Neural cell (in vitro differentiated cells): ENCODE measurements at regions not wholly inside any gene's neighbourhood (a gene's known extent, or its start where the extent isn't known, plus 50 kb on each side); places are given as distances from the start of the nearest gene placed in this dataset.
"Not testable (repeated sequence)": the region's sequence is repeated elsewhere in the genome, so short reads cannot be mapped to it uniquely, and the experiment has no call there.

Experiments
- H2AFZ ChIP-seq: fragments of 200-600, 300-800 bp; sonication (generic), shearing (Covaris generic); 2 replicates; pipeline ENCODE4 v1.6.0; 2014; ENCODE audit warnings: low read depth, mild to moderate bottlenecking, antibody characterized with exemption, low read length, moderate library complexity
- H3F3A ChIP-seq: fragments of 200-600 bp; shearing (Covaris generic); 2 replicates; pipeline ENCODE4 v1.6.1; 2016; ENCODE audit warnings: mild to moderate bottlenecking, moderate library complexity, mixed read lengths, antibody characterized with exemption, low read length; ENCODE audit not compliant: insufficient read depth, poor library complexity, severe bottlenecking
- H3K27ac ChIP-seq: fragments of 200-600, 300-800 bp; sonication (generic), shearing (Covaris generic); 2 replicates; pipeline ENCODE4 v1.5.1; 2014; ENCODE audit warnings: mild to moderate bottlenecking, low read length, moderate library complexity
- H3K27me3 ChIP-seq: fragments of 300-800, 200-600 bp; sonication (generic), shearing (Covaris generic); 2 replicates; pipeline ENCODE4 v1.6.0; 2014; ENCODE audit warnings: mild to moderate bottlenecking, low read depth, low read length, moderate library complexity; ENCODE audit not compliant: insufficient read depth
- H3K36me3 ChIP-seq: fragments of 300-800, 200-600 bp; sonication (generic), shearing (Covaris generic); 2 replicates; pipeline ENCODE4 v1.5.1; 2014; ENCODE audit warnings: mild to moderate bottlenecking, antibody characterized with exemption, low read length, moderate library complexity; ENCODE audit not compliant: insufficient read depth
- H3K4me2 ChIP-seq: fragments of 300-800, 200-600 bp; sonication (generic), shearing (Covaris generic); 2 replicates; pipeline ENCODE4 v1.6.0; 2014; ENCODE audit warnings: mild to moderate bottlenecking, low read length
- H3K4me3 ChIP-seq: fragments of 300-800, 200-600 bp; sonication (generic), shearing (Covaris generic); 2 replicates; pipeline ENCODE4 v1.5.1; 2014; ENCODE audit warnings: mild to moderate bottlenecking, low read length, moderate library complexity
- H3K79me2 ChIP-seq: fragments of 200-600 bp; shearing (Covaris generic); replicated peaks from 2 replicates; pipeline ENCODE4 v1.6.0; 2014; ENCODE audit warnings: mild to moderate bottlenecking, low read length, moderate library complexity; ENCODE audit not compliant: insufficient read depth
- H3K9ac ChIP-seq: fragments of 300-800, 200-600 bp; sonication (generic), shearing (Covaris generic); 2 replicates; pipeline ENCODE4 v1.6.1; 2016; ENCODE audit warnings: mild to moderate bottlenecking, low read length, mixed read lengths
- H3K9me2 ChIP-seq: fragments of 200-600 bp; shearing (Covaris generic); 2 replicates; pipeline ENCODE4 v1.6.1; 2016; ENCODE audit warnings: mild to moderate bottlenecking, low read length, mixed read lengths; ENCODE audit not compliant: insufficient read depth
- H3K9me3 ChIP-seq: fragments of 200-600, 300-800 bp; sonication (generic), shearing (Covaris generic); 2 replicates; pipeline ENCODE4 v1.6.1; 2016; ENCODE audit warnings: mild to moderate bottlenecking, mixed run types, low read length, moderate library complexity, mixed read lengths
- H4K20me1 ChIP-seq: fragments of 200-600 bp; shearing (Covaris generic); 2 replicates; pipeline ENCODE4 v1.6.1; 2016; ENCODE audit warnings: mild to moderate bottlenecking, mixed run types; ENCODE audit not compliant: insufficient read depth
- EP300 ChIP-seq: fragments of 450-650 bp; conservative IDR thresholded peaks from 2 replicates; pipeline ENCODE4 v1.6.1; 2014; ENCODE audit warnings: antibody characterized with exemption, mild to moderate bottlenecking, moderate library complexity; ENCODE audit not compliant: poor library complexity, severe bottlenecking
- EZH2 ChIP-seq: fragments of 200-600, 300-800 bp; shearing (Covaris generic), sonication (generic); IDR thresholded peaks from 2 replicates; pipeline ENCODE4 v1.6.1; 2014; ENCODE audit warnings: antibody characterized with exemption, low read length, borderline replicate concordance, mild to moderate bottlenecking; ENCODE audit not compliant: insufficient read depth, poor library complexity, severe bottlenecking
- MXI1 ChIP-seq: fragments of 450-650 bp; conservative IDR thresholded peaks from 2 replicates; pipeline ENCODE4 v1.6.1; 2014; ENCODE audit warnings: antibody characterized with exemption, mild to moderate bottlenecking; ENCODE audit not compliant: poor library complexity, severe bottlenecking
- POLR2AphosphoS5 ChIP-seq: IDR thresholded peaks from 2 replicates; pipeline ENCODE4 v1.6.1; 2012
- RAD21 ChIP-seq: fragments of 450-650 bp; conservative IDR thresholded peaks from 2 replicates; pipeline ENCODE4 v1.6.1; 2014; ENCODE audit warnings: antibody characterized with exemption, mild to moderate bottlenecking, moderate library complexity
- TAF1 ChIP-seq: IDR thresholded peaks from 2 replicates; pipeline ENCODE4 v1.6.1; 2012; ENCODE audit warnings: low read depth
- TF ChIP-seq, protein P1 (sequence below): IDR thresholded peaks from 2 replicates; pipeline ENCODE4 v1.6.1; 2012; ENCODE audit warnings: borderline replicate concordance

DNA sequence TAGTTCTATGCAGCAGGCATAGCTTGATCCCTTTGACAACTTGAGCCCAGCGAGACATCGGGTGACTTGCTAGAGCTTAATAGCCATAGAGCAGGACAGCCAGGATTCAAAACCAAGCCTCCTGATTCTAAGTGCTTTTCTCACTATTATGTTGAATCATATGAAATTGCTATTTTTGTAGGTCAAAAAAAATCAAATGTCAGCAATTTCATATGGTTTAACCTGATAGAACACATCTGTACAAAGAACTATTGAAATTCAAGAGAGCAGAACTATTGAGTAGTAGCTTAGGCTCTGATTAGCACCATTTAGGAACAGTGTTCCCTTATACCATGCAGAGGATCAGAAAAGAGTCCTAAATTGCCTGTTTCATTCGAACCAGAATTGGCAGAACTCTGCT lies 132.0 kb downstream of the EMP1 start:
- H4K20me1 ChIP-seq: no peaks in the 10 kb centered on the region
- no peak for TF ChIP-seq TAF1
- TF ChIP-seq EP300: no peak
- H3K9me2 ChIP-seq: no peaks in the 10 kb centered on the region
- H3K27ac ChIP-seq: no peak overlapping the region
- H3F3A ChIP-seq: no peaks in the 10 kb centered on the region
- H3K9ac ChIP-seq: no peak overlapping the region
- H3K79me2 ChIP-seq: no peaks in the 10 kb centered on the region
- H3K36me3 ChIP-seq: no peaks in the 10 kb centered on the region
- H3K9me3 ChIP-seq: no peaks in the 10 kb centered on the region
- no peak overlapping the region for H3K4me3 ChIP-seq
- H3K27me3 ChIP-seq: no peaks in the 10 kb centered on the region
- no peak overlapping the region for H3K4me2 ChIP-seq
- H2AFZ ChIP-seq: no peak overlapping the region

DNA sequence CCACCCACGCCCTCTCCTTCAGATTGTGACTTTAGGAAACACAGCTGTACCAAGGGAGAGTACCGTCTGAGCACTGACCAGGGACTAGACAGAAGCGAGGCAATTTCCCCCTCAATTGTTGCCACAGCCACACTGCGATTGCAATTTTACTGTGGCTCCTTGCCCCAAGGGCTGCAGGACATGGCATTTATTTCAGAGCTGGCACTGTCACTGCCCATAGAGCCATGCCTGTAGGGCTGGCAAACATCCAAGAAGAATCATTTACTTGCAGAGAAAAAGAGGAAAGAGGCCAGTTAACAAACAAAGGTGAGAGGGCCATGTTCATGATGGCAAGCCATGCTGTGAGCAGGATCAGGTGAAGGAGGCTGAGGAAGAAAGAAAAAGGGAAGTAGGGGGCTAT lies 129.6 kb downstream of the EMP1 start:
- H3F3A ChIP-seq: no peaks in the 10 kb centered on the region
- no peak overlapping the region for H3K4me2 ChIP-seq
- no peaks in the 10 kb centered on the region for H3K27me3 ChIP-seq
- H4K20me1 ChIP-seq: no peaks in the 10 kb centered on the region
- no peaks in the 10 kb centered on the region for H3K36me3 ChIP-seq
- no peaks in the 10 kb centered on the region for H3K9me3 ChIP-seq
- no peak overlapping the region for H3K9ac ChIP-seq
- no peaks in the 10 kb centered on the region for H3K79me2 ChIP-seq
- TF ChIP-seq RAD21 (no peak), MXI1 (no peak), EZH2 (no peak)
- H3K27ac ChIP-seq: no peak overlapping the region
- no peak overlapping the region for H3K4me3 ChIP-seq
- H3K9me2 ChIP-seq: no peaks in the 10 kb centered on the region
- H2AFZ ChIP-seq: no peak overlapping the region

DNA sequence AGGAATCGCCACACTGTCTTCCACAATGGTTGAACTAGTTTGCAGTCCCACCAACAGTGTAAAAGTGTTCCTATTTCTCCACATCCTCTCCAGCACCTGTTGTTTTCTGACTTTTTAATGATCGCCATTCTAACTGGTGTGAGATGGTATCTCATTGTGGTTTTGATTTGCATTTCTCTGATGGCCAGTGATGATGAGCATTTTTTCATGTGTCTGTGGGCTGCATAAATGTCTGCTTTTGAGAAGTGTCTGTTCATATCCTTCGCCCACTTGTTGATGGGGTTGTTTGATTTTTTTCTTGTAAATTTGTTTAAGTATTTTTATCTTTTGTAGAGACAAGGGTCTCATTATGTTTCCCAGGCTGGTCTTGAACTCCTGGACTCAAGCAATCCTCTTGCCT lies 128.5 kb downstream of the EMP1 start:
- not testable (repeated sequence) for H3K27me3 ChIP-seq, H3K9me3 ChIP-seq, H4K20me1 ChIP-seq, H3F3A ChIP-seq, H3K4me2 ChIP-seq, H3K27ac ChIP-seq, H3K9ac ChIP-seq, H3K9me2 ChIP-seq, H2AFZ ChIP-seq, H3K79me2 ChIP-seq, H3K4me3 ChIP-seq, H3K36me3 ChIP-seq

DNA sequence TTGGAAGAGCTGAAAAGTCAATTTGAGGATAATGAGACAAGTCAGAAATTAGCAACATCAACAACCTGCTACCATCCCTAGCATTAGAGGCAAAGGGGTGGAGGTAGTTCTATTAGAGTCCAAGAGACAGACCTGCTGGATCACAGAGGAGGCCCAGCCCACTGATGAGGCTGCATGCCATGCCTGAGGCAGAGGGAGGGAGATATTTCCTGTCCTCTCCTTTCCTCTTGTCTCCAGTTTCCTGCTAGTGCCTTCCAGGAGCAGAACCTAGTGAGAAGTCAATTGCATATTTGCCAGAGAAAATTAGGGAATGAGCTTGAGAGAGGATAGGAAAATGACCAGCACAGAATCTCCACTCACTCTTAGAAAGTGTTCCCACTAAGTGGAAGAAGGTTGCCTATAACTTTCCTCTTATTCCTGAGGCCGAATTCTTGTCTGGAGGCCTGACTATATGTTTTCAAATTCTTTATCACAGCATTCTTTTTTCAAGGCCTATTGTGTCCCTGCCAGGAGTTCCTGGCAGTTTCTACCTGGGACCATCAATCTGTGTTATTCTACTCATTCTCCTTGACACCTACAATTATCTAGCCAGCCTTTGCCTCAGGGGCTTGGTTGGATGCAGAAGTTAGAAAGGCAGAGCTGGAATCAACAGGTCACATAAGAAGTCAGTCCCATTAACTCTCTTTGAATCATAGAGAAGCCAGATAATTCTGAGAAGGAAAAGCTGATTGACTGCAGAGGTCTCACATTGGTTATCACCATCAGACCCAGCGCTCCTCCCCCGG lies 121.9 kb downstream of the EMP1 start:
- Histone ChIP-seq H3K4me3 (no peak overlapping the region), H3K27ac (no peak overlapping the region), H2AFZ (no peak overlapping the region), H4K20me1 (no peaks in the 10 kb centered on the region), H3F3A (no peaks in the 10 kb centered on the region), H3K9ac (no peak overlapping the region), H3K36me3 (no peaks in the 10 kb centered on the region), H3K9me2 (no peaks in the 10 kb centered on the region), H3K4me2 (no peak overlapping the region), H3K27me3 (no peaks in the 10 kb centered on the region), H3K9me3 (no peaks in the 10 kb centered on the region), H3K79me2 (no peaks in the 10 kb centered on the region)
- TF ChIP-seq, protein P1, sequence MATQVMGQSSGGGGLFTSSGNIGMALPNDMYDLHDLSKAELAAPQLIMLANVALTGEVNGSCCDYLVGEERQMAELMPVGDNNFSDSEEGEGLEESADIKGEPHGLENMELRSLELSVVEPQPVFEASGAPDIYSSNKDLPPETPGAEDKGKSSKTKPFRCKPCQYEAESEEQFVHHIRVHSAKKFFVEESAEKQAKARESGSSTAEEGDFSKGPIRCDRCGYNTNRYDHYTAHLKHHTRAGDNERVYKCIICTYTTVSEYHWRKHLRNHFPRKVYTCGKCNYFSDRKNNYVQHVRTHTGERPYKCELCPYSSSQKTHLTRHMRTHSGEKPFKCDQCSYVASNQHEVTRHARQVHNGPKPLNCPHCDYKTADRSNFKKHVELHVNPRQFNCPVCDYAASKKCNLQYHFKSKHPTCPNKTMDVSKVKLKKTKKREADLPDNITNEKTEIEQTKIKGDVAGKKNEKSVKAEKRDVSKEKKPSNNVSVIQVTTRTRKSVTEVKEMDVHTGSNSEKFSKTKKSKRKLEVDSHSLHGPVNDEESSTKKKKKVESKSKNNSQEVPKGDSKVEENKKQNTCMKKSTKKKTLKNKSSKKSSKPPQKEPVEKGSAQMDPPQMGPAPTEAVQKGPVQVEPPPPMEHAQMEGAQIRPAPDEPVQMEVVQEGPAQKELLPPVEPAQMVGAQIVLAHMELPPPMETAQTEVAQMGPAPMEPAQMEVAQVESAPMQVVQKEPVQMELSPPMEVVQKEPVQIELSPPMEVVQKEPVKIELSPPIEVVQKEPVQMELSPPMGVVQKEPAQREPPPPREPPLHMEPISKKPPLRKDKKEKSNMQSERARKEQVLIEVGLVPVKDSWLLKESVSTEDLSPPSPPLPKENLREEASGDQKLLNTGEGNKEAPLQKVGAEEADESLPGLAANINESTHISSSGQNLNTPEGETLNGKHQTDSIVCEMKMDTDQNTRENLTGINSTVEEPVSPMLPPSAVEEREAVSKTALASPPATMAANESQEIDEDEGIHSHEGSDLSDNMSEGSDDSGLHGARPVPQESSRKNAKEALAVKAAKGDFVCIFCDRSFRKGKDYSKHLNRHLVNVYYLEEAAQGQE: no peak
- no peak for TF ChIP-seq POLR2AphosphoS5
- no peak for TF ChIP-seq EP300
